COR-L47 (cell line): ENCODE measurements at regions not wholly inside any gene's neighbourhood (a gene's known extent, or its start where the extent isn't known, plus 50 kb on each side); places are given as distances from the start of the nearest gene placed in this dataset.
A peak's percentile ranks its signal among the peaks of the same experiment; 100 is the strongest.

Experiments
- DNase-seq: peaks from one replicate; lab custom pipeline; 2025; lab: John Stamatoyannopoulos, UW

DNA sequence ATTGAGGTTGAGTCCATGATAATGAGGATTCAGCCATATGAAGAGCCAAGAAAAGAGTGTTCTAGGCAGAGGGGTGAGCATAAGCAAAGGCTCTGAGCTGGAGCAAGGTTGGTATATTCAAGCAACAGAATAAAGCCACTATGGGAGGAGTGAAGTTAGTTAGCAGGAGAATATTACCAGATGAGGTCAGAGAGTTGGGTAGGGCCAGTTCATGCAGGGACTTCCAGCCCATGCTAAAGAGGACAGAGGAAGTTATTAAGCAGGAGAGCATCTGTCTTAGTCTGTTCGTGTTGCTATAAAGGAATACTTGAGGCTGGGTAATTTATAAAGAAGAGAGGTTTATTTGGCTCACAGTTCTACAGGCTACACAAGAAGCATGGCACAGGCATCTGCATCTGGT, 57.1 kb upstream of the ATG10 start:
- no peak for DNase-seq

DNA sequence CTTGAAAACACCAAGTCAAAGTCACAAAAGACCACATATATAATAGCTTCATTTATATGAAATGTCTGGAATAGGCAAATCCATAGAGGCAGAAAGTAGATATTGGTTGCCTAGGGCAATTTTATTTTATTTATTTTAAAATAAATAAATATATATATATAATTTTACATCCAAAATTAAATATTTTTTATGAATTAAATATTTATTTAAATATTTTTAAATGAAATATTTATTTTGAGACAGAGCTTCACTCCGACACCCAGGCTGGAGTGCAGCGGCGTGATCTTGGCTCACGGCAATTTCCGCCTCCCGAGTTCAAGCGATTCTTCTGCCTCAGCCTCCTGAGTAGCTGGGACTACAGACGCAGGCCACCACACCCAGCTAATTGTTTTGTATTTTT, 58.9 kb upstream of the ATG10 start:
- no peak for DNase-seq

DNA sequence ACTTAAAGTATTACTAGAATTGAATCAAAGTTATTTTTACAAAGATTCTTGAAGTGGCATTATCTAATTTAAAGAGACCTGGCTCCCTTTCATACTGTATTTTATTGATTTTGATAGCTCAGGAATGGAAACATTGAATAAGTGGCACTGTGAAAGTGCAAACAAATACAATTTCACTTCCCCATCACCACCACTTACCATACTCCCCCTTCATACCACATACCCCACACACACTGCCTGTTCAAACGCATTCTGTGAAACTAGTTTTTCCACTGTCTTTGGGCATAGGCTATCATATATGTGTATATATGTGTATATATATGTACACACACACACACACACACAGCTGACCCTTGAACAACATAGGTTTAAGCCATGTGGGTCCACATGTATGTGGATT, 62.1 kb upstream of the ATG10 start:
- no peak for DNase-seq

DNA sequence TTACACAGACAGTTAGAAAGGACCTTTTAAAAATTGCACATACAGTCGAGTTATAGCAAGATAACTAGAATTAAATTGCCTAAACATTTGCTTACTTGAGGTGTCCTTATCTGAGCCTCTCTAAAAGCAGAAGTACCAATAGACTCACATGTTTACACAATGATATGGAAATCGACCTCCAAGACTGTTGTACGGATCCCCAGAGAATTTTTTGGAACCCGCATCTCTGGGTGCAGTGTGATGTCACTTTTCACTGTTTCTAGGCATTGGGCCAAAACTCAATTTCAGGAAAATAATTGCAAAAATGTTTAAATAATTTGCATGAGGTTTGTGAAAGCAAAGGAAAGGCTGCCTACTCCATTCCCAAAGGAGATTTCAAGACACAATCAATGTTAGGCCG, 63.1 kb upstream of the ATG10 start:
- no peak for DNase-seq

DNA sequence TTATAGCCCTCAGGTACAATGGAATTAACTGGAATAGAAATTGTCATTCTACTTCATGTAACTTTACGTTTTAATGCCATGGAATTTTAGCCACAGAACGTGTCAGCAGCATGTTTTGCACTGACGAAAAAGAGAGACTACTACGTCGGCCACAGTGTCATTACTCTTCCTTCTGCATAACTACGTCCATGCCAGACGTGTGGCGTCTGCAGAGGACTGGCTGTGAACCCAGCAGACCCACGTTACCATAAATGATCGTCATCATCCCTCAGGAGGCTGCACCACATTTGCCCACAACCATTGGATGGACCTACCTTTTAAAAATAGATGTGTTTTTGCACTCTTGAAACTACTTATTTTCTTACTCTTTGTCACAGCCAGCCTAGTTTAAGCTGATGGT, 63.8 kb upstream of the ATG10 start:
- no peak for DNase-seq

DNA sequence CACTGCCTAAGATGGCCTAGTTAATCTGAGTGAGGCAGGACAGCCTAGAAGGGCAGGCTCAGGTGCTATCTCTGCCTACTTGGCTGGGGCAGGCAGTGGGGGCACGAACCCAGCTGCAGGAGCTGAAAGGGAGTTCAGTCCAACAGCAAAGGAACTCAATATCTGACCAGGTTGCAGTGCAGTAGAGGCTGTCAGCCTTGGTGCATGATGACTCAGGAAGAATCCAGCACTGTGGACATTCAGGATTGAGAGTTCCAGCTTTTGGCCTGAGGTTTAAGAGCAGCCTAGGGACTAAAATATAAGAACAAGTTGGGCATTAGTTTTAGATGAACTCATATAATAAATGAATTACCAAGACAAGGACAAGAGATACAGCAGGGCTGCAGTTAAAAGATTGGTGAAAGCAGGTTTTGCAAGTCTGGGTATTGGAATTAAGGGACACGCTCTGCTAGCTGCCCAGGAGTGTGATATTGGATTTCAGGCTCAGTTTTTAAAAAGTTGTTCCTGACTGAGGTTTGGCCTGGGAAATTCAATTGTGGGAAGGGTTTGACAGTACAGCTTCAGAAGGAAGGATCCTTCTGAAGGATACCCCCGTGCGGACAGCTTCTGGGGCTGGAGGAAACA, 64.7 kb upstream of the ATG10 start:
- no peak for DNase-seq

DNA sequence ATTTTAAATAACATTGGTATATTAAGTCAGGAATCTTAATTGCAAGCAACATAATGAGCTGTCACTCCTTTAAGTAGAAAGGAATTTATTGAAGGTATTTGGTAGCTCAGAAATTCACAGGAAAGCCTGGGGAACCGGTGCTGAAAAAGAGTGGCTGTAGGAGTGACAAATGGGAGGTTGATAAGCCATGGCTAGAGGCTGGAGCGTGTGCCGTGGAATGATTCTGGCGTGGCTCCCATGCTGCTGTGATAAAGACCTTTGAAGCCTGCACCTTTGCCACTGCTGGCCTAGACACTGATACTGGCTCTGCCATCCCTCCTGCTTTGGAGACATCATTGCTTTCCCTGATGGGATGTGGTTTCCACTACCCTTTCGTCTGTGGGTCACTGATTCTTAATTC, 65.7 kb upstream of the ATG10 start:
- DNase-seq: no peak

DNA sequence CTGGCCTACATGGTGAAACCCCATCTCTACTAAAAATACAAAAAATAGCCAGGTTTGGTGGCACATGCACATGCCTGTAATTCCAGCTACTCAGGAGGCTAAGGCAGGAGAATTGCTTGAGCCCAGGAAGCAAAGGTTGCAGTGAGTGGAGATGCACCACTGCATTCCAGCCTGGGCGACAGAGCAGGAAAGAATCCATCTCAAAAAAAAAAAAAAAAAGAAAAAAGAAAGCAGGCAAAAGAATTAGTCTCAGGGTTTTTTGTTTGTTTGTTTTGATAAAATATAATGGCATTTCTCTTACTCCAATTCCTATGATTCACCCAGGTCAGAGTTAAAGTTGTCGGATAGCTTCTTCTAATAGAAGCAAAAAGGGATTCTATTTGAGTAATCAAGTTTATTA, 67.0 kb upstream of the ATG10 start:
- DNase-seq: no peak

DNA sequence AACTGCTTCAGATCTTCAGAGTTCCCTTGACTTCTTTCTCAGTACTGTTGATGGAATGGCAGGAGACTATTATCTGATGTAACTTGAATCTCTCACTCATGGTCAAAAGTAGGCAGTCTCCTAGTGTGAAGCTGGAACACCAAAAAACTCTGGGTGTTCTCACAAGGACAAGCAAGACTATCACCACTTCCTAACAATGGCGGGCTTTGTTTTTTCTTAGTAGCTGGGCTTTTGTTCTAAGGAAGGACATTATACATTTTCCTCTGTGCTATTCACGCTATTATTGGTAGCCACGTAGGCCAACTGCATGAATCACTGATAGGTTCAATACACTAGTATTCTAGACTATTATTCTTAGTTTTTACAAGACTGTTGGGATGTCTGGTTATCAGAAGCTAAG, 67.7 kb upstream of the ATG10 start:
- no peak for DNase-seq

DNA sequence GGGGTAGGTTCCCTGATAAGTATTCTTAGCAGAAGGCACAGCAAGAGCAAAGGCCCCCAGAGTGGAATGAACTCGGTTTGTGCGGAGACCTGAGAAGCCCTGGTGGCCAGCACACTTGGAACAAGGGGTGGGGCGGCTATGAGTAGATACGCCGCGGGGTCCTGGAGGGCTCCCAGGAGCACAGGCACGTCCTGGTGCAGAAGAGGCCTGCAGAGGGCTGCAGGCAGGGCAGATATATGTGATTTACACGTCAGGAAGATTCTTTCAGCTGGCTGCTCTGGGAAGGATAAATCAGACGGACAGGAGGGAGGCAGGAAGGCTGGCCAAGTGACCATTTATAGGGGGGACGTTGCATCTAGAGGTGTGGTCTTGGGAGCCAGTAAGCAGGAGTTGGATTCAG, 70.2 kb upstream of the ATG10 start:
- DNase-seq: no peak

DNA sequence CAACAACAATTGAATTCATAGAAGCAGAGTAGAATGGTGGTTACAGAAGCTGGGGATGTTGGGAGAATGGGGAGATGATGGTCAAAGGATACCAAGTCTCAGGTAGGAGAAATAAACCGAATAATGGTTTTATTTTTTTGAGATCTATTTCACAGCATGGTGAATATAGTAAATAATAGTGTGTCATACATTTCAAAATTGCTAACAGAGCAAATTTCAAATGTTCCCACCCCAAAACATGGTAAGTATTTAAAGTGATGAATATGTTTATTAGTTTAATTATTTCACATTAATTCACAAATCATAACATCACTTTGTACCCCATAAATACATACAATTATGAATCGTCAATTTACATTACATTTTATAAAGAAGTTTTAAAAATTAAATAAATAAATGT, 72.7 kb upstream of the ATG10 start:
- DNase-seq: no peak

DNA sequence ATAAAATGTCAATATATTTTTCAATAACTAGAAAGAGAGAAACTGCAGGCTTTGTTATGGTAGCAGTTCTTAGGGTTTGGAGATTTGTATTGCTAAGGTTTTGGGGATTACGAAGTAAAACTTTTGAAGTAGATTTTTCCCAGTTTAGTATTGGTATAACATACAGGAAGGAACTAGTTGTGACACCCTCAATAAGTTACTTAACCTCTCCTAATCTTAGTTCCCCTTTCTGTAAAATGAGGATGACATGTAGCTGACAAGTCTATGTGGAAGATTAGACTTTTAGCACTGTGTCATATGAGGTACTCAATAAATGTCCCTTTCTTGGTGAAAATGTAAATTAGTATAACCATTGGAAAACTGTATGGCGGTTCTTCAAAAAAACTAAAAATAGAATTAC, 73.4 kb upstream of the ATG10 start:
- no peak for DNase-seq

DNA sequence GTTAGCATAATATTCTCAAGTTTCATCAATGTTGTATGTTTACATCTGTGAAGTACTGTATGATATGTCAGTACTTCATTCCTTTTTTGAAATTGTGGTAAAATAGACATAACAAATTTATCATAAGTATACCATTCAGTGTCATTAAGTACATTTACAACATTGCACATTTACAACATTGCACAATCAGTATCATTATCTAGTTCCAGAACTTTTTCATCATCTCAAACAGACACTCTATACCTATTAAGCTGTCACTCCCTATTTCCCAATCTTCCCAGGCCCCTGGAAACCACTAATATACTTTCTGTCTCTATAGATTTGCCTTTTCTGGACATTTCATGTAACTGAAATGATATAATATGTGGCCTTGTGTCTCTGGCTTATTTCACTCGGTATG, 75.1 kb upstream of the ATG10 start:
- DNase-seq: no peak

DNA sequence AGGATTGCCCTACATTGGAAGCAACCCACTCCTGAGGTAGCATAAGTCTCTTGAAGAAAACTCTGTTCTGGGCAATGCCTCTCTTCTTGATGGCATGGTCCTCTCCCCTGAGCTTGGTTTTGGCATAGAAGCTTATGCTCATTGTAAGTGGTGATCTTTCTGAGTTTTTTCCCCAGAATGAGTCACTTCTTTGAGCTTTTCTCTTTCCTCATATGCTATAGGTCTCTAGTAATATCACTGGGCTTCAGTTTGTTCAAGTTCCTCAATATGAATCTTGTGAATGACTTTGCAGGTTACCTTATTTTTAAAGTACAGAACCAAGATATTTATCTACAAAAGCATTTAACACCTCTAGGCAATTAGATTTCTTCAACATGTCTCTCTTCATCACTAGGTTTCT, 76.5 kb upstream of the ATG10 start:
- no peak for DNase-seq

DNA sequence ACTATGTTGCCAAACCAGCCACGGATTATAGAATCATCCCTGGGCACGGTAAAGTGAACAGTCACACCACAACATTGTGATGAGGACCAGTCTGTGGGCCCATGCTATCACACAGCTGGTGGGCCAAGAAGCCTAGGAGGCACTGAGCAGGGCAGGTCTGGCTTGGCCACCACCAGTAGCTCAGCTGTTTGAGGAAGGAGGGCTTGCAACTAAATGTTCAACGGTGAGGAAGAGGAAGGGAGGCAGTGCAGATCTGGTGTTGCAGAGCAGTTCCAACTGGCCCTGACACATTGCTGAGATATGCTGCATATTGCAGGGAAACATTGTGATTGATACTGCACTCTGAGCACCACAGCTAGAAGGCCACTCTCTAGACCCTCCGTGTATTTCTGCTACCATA, 77.9 kb upstream of the ATG10 start:
- DNase-seq: no peak

DNA sequence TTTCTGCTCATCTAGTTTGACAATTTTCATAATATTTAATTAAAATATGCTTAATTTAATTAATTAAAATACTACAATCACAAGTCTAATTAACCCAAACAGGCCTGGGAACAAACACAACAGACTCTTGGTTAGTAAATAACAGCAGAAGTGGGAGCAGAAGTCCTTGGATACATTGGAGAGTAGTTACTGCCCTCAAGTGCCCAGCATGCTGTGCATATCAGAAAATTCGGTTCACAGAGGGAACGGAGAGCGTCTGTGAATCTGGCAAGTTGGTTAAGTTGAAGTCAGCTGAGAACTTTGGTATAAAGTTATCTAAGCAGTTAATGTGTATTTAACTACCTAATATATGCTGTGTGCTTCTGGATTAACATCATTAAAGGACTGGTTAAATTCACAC, 87.0 kb upstream of the ATG10 start:
- no peak for DNase-seq

DNA sequence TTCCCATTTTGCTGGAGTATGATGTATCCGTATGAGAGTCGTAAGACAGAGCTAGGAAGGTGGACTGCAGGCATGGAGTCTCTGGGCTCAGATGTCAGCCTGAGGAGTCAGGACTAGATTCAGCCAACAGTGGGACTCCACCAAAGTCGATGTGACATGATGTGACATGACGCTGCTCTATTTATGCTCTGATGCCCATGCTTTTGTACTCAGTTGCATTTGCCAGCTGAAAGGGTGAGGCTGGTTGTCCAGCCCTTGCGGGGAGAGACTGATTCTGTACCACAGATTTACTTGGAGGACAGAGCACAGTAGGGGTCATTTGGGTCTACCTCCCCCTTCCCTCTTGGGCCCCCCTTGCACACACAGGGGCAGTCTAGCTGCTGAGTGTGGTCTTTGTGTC, 88.5 kb upstream of the ATG10 start:
- DNase-seq: no peak

DNA sequence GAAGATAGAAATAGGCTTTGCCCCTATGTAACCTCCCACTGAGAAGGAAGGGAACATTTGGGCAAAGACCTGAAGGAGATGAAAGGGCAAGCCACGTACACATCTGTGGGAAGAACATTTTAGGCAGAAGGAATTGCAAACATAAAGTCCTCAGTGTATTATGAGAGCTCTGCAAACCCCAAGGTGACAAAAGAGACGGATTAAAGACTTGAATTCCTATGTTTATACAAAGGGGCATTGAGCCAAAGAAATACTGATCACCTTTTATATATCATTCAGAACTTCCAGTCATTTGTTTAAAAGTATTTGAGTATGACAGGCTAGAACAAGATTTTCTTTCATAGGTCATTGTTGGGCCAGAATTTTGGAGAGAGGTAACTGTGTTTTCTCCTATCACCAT, 90.2 kb upstream of the ATG10 start:
- no peak for DNase-seq

DNA sequence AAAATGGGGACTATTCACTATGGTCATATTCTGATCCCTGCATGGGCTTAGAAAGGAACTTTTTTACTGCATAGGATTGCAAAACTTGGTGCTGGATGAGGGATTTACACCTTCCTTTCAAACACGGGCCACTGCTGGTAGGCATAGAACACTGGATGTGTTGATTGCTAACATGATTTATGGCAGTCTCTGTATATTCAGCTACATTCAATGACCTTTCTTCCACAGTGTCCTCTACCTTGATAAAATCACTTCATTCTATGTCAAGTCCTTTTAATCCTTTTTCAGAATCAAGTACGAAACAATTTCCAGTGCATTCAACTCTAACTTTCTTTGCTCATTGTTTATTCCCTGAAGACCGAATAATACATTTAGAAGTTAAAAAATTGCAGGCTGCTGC, 91.9 kb upstream of the ATG10 start:
- no peak for DNase-seq

DNA sequence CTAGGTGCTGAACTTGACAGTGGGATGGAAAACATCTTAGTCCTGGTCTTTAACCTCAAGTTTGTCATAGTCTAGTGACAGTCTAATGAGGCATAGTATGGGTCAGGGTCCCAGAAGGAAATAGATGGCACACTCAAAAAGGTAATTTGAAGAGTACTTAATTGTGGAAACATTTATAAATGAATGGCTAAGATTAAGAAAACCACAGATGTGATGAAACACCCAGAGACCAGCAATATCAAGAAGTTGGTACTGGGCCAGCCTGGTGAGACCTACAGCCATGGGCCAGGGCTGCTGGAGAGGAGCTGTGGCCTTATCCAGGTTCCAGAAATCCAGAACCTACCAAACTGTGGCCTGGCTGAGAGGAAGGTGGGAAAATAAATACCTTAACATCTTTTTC, 93.5 kb upstream of the ATG10 start:
- DNase-seq: no peak

DNA sequence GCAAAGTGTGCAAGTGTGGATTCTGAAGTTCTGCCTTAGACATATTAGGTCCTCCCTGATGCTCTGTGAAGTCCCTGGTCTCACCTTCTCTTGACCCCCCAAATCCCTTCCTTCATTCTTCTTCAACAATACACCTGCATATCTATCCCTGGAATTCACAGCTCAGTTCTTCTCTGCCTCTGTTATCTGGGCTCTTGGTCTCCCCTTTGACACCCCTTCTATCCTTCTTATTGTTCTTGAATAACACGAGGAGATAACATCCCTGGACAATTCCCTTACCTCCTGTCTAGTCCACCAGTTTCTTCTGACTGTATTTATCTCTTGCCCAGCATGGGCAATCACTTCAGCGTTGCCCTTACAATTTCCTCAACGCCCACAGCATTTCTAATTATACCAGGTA, 104.8 kb upstream of the ATG10 start:
- no peak for DNase-seq

DNA sequence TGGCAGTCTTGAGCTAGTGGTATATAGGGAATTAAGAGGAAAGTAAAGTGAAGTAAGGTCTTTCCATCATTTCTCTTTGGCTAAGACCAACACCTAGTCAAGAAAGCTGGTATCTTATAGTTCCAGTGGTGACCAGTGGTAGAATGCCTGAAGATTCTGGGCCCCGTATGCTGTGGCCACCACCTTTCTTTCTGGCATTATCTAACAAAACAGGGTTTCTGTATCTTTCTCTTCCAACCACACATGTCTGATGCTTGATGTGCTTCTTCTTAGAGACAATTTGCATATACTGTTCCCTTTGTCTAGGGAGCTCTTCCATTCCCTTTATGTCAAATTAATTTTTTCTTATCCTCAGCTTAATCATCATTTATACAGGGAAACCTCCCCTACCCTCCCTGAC, 109.9 kb upstream of the SSBP2 start:
- no peak for DNase-seq

DNA sequence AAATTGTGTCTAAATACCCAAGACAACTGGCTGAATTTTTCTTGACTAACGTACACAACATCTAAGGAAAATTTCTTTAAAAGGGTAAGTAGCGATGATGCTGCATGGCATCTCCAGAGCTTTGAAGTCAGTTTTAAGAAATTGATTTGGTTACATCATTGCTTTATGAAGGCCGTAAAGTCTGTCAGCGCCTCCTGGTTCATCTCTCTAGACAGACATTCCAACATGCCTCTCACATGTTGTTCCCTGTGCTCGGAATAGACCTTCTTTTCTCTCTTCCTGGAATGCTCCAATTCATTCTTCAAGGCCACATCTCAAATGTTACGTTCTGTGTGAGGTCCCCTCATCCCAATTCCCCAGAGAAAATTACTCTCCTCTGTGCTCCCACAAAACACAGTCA, 108.7 kb upstream of the SSBP2 start:
- no peak for DNase-seq

DNA sequence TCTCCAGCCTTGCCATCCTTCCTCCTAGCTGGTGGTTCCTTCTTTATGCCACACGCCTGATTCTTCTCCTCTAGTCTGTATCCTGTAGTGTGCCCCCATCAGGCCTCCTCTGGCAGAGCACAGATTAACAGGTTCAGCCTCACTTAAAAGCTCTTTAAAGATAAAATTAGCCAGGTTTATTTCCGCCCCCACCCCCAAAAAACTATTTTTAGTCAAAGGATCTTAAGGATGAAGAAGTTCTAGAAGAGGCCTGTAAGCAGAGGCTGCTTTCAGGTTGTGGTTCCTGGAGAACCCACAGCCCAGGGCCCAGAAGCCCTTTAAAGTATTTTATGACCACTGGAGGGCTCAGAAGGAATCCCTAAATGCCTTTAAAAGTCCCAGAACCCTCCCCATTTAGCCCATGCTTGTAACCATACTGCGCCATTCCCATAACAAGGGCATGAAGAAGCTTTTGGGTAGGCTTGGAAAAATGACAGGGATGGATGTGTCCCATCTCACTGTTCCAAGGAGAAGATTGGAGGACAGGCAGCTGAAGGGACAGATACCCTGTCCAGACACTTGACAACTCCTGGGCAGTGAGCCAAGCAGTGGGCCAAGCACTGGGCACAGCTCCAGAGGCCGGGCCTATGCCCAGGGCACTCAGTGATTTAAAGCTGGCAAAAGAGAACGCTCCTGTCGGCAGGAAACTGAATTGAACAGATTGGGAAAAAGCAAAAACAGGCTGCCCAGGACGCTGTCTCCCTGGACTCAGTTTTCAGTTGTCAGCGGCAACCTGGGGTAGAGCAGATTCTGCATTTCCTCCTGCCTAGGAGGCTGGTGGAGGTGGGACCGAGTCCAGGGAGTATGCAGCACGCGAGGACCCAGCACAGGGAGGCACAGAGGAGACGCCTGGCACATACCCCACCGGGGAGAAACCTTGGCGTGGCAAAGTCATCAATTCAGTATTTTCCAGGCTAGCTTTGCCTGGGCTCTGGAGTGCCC, 106.3 kb upstream of the SSBP2 start:
- DNase-seq: peak; percentile 94
